SK-N-MC (cell line): ENCODE measurements at regions not wholly inside any gene's neighbourhood (a gene's known extent, or its start where the extent isn't known, plus 50 kb on each side); places are given as distances from the start of the nearest gene placed in this dataset.
"Not testable (repeated sequence)": the region's sequence is repeated elsewhere in the genome, so short reads cannot be mapped to it uniquely, and the experiment has no call there.

Source experiments
- DNase-seq: peaks from one replicate; pipeline ENCODE4 v3.0.0-alpha.2; 2011; ENCODE audit warnings: low read depth, low spot score
- H3K27ac ChIP-seq: fragments of 200-600 bp; sonication (generic); 2 replicates; pipeline ENCODE4 v1.5.1; 2016; ENCODE audit warnings: mixed run types
- H3K36me3 ChIP-seq: fragments of 200-600 bp; sonication (generic); 2 replicates; pipeline ENCODE4 v1.6.1; 2017; ENCODE audit warnings: antibody characterized with exemption, low read length, mixed read lengths; ENCODE audit not compliant: insufficient read depth
- H3K4me3 ChIP-seq: fragments of 200-600 bp; sonication (generic); 2 replicates; pipeline ENCODE4 v1.5.1; 2016
- H3K9ac ChIP-seq: fragments of 200-600 bp; sonication (generic); 2 replicates; pipeline ENCODE4 v1.8.0; 2017; ENCODE audit warnings: mixed run types, mixed read lengths; ENCODE audit not compliant: insufficient read length
- H3K9me3 ChIP-seq: fragments of 200-600 bp; sonication (generic); 2 replicates; pipeline ENCODE4 v1.6.1; 2017; ENCODE audit warnings: low read depth, mild to moderate bottlenecking, antibody characterized with exemption, low read length, moderate library complexity, mixed read lengths
- EZH2 ChIP-seq: fragments of 200-600 bp; sonication (generic); IDR thresholded peaks from one replicate; pipeline ENCODE4 v1.6.1; 2017; ENCODE audit warnings: antibody characterized with exemption
- FOXP2 ChIP-seq: optimal IDR thresholded peaks from 2 replicates; pipeline ENCODE3; 2011; ENCODE audit warnings: mild to moderate bottlenecking, moderate library complexity; ENCODE audit not compliant: insufficient read depth; ENCODE audit errors: extremely low read length, control extremely low read depth
- POLR2AphosphoS5 ChIP-seq: IDR thresholded peaks from 2 replicates; pipeline ENCODE4 v1.6.1; 2012; ENCODE audit warnings: mild to moderate bottlenecking, low read depth, low read length, borderline replicate concordance

GRCh38 chr20:51280047-51280446, 257.1 kb upstream of the KCNG1 start:
- Histone ChIP-seq H3K9me3 (no peaks in the 10 kb centered on the region), H3K27ac (no peak overlapping the region), H3K9ac (no peak overlapping the region), H3K36me3 (no peaks in the 10 kb centered on the region), H3K4me3 (no peak overlapping the region)
- TF ChIP-seq POLR2AphosphoS5 (no peak), FOXP2 (no peak)
- no peak for DNase-seq

GRCh38 chr20:51277961-51278360, 255.1 kb upstream of the KCNG1 start:
- no peak overlapping the region for H3K9ac ChIP-seq

GRCh38 chr20:51276296-51276695, 253.4 kb upstream of the KCNG1 start:
- no peak for DNase-seq
- no peak overlapping the region for H3K4me3 ChIP-seq
- H3K27ac ChIP-seq = no peak overlapping the region
- H3K36me3 ChIP-seq = no peaks in the 10 kb centered on the region
- no peaks in the 10 kb centered on the region for H3K9me3 ChIP-seq
- TF ChIP-seq POLR2AphosphoS5 = no peak
- TF ChIP-seq FOXP2 = no peak
- no peak for TF ChIP-seq EZH2
- H3K9ac ChIP-seq = no peak overlapping the region

More at GRCh38 chr20:51277961-51278360, 255.1 kb upstream of the KCNG1 start:
- H3K36me3 ChIP-seq = no peaks in the 10 kb centered on the region
- no peak overlapping the region for H3K27ac ChIP-seq
- H3K9me3 ChIP-seq = no peaks in the 10 kb centered on the region
- H3K4me3 ChIP-seq = no peak overlapping the region
- TF ChIP-seq FOXP2 = no peak
- TF ChIP-seq EZH2 = no peak
- no peak for TF ChIP-seq POLR2AphosphoS5
- no peak for DNase-seq

- Histone ChIP-seq H3K9me3 (no peaks in the 10 kb centered on the region), H3K4me3 (no peak overlapping the region), H3K9ac (no peak overlapping the region), H3K36me3 (no peaks in the 10 kb centered on the region), H3K27ac (no peak overlapping the region)
- TF ChIP-seq FOXP2 (no peak), EZH2 (no peak), POLR2AphosphoS5 (no peak)
- no peak for DNase-seq
These were observed 252.9 kb upstream of the KCNG1 start for GRCh38 chr20:51275826-51276225.

GRCh38 chr20:51275181-51275580, 252.3 kb upstream of the KCNG1 start:
- no peak overlapping the region for H3K9ac ChIP-seq
- no peaks in the 10 kb centered on the region for H3K36me3 ChIP-seq
- no peak for TF ChIP-seq EZH2
- TF ChIP-seq FOXP2 = no peak
- no peak for TF ChIP-seq POLR2AphosphoS5
- H3K9me3 ChIP-seq = no peaks in the 10 kb centered on the region
- no peak for DNase-seq
- H3K27ac ChIP-seq = no peak overlapping the region
- H3K4me3 ChIP-seq = no peak overlapping the region

GRCh38 chr20:51272401-51272800, 249.5 kb upstream of the KCNG1 start:
- H3K4me3 ChIP-seq = no peak overlapping the region
- TF ChIP-seq POLR2AphosphoS5 (no peak), FOXP2 (no peak), EZH2 (no peak)
- no peak overlapping the region for H3K9ac ChIP-seq
- no peak for DNase-seq
- H3K9me3 ChIP-seq = no peaks in the 10 kb centered on the region
- H3K36me3 ChIP-seq = no peaks in the 10 kb centered on the region
- no peak overlapping the region for H3K27ac ChIP-seq

GRCh38 chr20:51271931-51272330, 249.0 kb upstream of the KCNG1 start:
- Histone ChIP-seq H3K9me3 (no peaks in the 10 kb centered on the region), H3K27ac (no peak overlapping the region), H3K9ac (no peak overlapping the region), H3K36me3 (no peaks in the 10 kb centered on the region), H3K4me3 (no peak overlapping the region)
- no peak for TF ChIP-seq POLR2AphosphoS5
- TF ChIP-seq FOXP2 = no peak
- TF ChIP-seq EZH2 = no peak
- DNase-seq = no peak

- H3K4me3 ChIP-seq, H3K36me3 ChIP-seq, H3K9ac ChIP-seq, DNase-seq, H3K27ac ChIP-seq, H3K9me3 ChIP-seq: not testable (repeated sequence)
These were observed 248.4 kb upstream of the KCNG1 start for GRCh38 chr20:51271289-51271688.

- Histone ChIP-seq H3K9me3 (no peaks in the 10 kb centered on the region), H3K27ac (no peak overlapping the region), H3K36me3 (no peaks in the 10 kb centered on the region), H3K9ac (no peak overlapping the region), H3K4me3 (no peak overlapping the region)
- DNase-seq = no peak
- TF ChIP-seq FOXP2 (no peak), POLR2AphosphoS5 (no peak), EZH2 (no peak)
These were observed 246.8 kb upstream of the KCNG1 start for GRCh38 chr20:51269671-51270070.

GRCh38 chr20:51267679-51268078, 244.8 kb upstream of the KCNG1 start:
- Histone ChIP-seq H3K9ac (no peak overlapping the region), H3K27ac (no peak overlapping the region), H3K9me3 (no peaks in the 10 kb centered on the region), H3K4me3 (no peak overlapping the region), H3K36me3 (no peaks in the 10 kb centered on the region)
- no peak for TF ChIP-seq POLR2AphosphoS5
- no peak for TF ChIP-seq EZH2
- TF ChIP-seq FOXP2 = no peak
- DNase-seq = no peak
